ENCODE measurements at regions not wholly inside any gene's neighbourhood (a gene's known extent, or its start where the extent isn't known, plus 50 kb on each side); places are given as distances from the start of the nearest gene placed in this dataset.

GRCh38 chr4:149983931-149984330, 94.3 kb upstream of the DCLK2 start:
- no peaks in the 10 kb centered on the region for H3K36me3 Mint-ChIP-seq (ENCODE audit: low read depth)
- no peaks in the 10 kb centered on the region for H3K9me3 Mint-ChIP-seq
- DNase-seq: no peak
- H3K4me1 Mint-ChIP-seq: peaks cover 22% of the 10 kb centered on the region
- peaks cover 2% of the 10 kb centered on the region for H3K27me3 Mint-ChIP-seq
- intact Hi-C loops (cut with micrococcal nuclease): loop anchor here (10.0 kb wide), 1 partner anchor 91 kb away; the partner anchor contains the start of gene DCLK2
- H3K4me3 Mint-ChIP-seq: no peak overlapping the region
- H3K27ac Mint-ChIP-seq: no peak overlapping the region

DNA sequence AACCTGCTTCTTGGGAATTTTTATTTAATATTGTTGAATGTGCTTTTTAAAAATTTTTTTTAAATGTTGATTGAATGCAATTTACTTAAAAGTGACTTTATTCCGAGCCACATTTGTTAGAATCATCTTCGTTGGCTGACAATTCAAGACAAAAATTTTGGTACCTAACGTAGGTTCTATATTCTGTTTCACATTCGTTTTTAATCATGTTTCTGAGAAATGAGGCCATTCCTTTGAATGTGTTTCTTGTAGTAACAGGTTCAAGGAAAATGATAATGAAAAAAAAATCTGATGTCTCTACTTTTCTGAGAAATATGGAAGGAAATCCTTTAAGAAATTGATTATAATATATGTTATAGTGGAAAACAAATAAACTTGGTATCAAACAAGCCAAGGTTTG, 92.3 kb upstream of the DCLK2 start:
- intact Hi-C loops (cut with micrococcal nuclease): loop anchor here (10.0 kb wide), 1 partner anchor 89 kb away; the partner anchor contains the start of gene DCLK2
- no peaks in the 10 kb centered on the region for H3K27me3 Mint-ChIP-seq
- no peak overlapping the region for H3K4me3 Mint-ChIP-seq
- peaks cover 22% of the 10 kb centered on the region for H3K4me1 Mint-ChIP-seq
- peak overlapping the region; percentile 18 for H3K27ac Mint-ChIP-seq
- no peaks in the 10 kb centered on the region for H3K9me3 Mint-ChIP-seq
- H3K36me3 Mint-ChIP-seq (ENCODE audit: low read depth): no peaks in the 10 kb centered on the region
- DNase-seq: peak; percentile 40

GRCh38 chr4:149986917-149987316, 91.3 kb upstream of the DCLK2 start:
- Mint-ChIP-seq H3K27ac (no peak overlapping the region), H3K4me3 (no peak overlapping the region), H3K9me3 (no peaks in the 10 kb centered on the region), H3K4me1 (peaks cover 22% of the 10 kb centered on the region), H3K36me3 (ENCODE audit: low read depth) (no peaks in the 10 kb centered on the region), H3K27me3 (no peaks in the 10 kb centered on the region)
- peak; percentile 31 for DNase-seq
- intact Hi-C loops (cut with micrococcal nuclease): loop anchor here (10.0 kb wide), 1 partner anchor 88 kb away; the partner anchor contains the start of gene DCLK2

- Mint-ChIP-seq H3K36me3 (ENCODE audit: low read depth) (no peaks in the 10 kb centered on the region), H3K4me3 (no peak overlapping the region), H3K9me3 (no peaks in the 10 kb centered on the region), H3K27me3 (no peaks in the 10 kb centered on the region), H3K27ac (no peak overlapping the region), H3K4me1 (peaks cover 22% of the 10 kb centered on the region)
- DNase-seq: peak; percentile 51
- intact Hi-C loops (cut with micrococcal nuclease): loop anchor here (10.0 kb wide), 1 partner anchor 87 kb away; the partner anchor contains the start of gene DCLK2
Observed at GRCh38 chr4:149987330-149988086, 90.7 kb upstream of the DCLK2 start.

- intact Hi-C loops (cut with micrococcal nuclease): loop anchor here (10.0 kb wide), 1 partner anchor 87 kb away; the partner anchor contains the start of gene DCLK2
Observed at GRCh38 chr4:149988087-149988410, 90.2 kb upstream of the DCLK2 start.

DNA sequence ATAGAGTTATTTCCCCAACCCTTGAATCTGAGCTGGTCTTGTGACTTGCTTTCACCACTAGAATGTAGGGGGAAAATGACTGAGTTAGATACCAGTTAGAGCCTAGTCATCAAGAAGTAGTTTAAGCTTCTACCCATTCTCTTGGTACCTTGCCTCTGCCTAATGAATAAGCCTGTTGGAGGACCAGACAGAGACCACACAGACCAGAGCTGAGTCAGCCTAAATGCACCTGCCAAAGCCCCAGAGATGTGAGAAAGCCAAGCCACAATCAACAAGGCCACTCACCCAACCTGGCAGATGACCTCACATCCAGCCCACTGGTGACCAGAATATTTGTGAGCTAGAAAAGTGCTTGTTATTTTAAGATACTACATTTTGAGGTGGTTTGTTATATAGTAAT, 85.2 kb upstream of the DCLK2 start:
- no peak overlapping the region for H3K27ac Mint-ChIP-seq
- H3K27me3 Mint-ChIP-seq: no peaks in the 10 kb centered on the region
- DNase-seq: peak; percentile 46
- H3K9me3 Mint-ChIP-seq: no peaks in the 10 kb centered on the region
- H3K4me3 Mint-ChIP-seq: no peak overlapping the region
- no peaks in the 10 kb centered on the region for H3K36me3 Mint-ChIP-seq (ENCODE audit: low read depth)
- intact Hi-C loops (cut with micrococcal nuclease): no loop called here
- peaks cover 3% of the 10 kb centered on the region for H3K4me1 Mint-ChIP-seq

More at GRCh38 chr4:149988087-149988410, 90.2 kb upstream of the DCLK2 start:
- H3K9me3 Mint-ChIP-seq: no peaks in the 10 kb centered on the region
- H3K27ac Mint-ChIP-seq: no peak overlapping the region
- no peak overlapping the region for H3K4me3 Mint-ChIP-seq
- H3K27me3 Mint-ChIP-seq: no peaks in the 10 kb centered on the region
- H3K4me1 Mint-ChIP-seq: peaks cover 22% of the 10 kb centered on the region
- no peaks in the 10 kb centered on the region for H3K36me3 Mint-ChIP-seq (ENCODE audit: low read depth)
- no peak for DNase-seq

DNA sequence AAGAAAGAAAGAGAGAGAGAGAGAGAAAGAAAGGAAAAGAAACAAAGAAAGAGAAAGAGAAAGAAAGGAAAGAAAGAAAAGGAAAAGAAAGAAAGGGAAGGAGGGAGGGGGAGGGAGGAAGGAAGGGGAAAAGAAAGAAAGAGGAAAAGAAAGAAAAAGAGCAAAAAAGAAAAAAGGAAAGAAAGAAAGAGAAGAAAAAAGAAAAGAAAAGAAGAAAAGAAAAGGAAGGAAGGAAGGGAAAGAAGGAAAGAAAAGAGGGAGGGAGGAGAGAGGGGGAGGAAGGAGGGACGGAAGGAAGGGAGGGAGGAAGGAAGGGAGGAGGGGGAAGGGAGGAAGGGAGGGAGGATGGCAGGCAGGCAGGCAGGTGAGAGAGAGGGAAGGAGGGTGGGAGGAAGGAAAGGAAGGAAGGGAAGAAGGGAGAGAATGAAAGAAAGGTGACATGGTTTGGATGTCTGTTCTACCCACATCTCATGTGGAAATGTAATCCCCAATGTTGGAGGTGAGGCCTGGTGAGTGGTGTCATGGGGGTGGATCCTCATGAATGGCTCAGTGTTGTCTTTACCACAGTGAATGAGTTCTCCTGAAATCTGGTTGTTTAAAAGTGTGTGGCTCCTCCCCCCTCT, 83.0 kb upstream of the DCLK2 start:
- H3K27ac Mint-ChIP-seq: peak overlapping the region; percentile 38
- no peaks in the 10 kb centered on the region for H3K9me3 Mint-ChIP-seq
- intact Hi-C loops (cut with micrococcal nuclease): loop anchor here (5.0 kb wide), 1 partner anchor 247 kb away; no protein-coding TSS in a partner anchor
- no peak for DNase-seq
- H3K4me1 Mint-ChIP-seq: peaks cover 5% of the 10 kb centered on the region
- peaks cover 2% of the 10 kb centered on the region for H3K27me3 Mint-ChIP-seq
- H3K36me3 Mint-ChIP-seq (ENCODE audit: low read depth): no peaks in the 10 kb centered on the region
- no peak overlapping the region for H3K4me3 Mint-ChIP-seq

DNA sequence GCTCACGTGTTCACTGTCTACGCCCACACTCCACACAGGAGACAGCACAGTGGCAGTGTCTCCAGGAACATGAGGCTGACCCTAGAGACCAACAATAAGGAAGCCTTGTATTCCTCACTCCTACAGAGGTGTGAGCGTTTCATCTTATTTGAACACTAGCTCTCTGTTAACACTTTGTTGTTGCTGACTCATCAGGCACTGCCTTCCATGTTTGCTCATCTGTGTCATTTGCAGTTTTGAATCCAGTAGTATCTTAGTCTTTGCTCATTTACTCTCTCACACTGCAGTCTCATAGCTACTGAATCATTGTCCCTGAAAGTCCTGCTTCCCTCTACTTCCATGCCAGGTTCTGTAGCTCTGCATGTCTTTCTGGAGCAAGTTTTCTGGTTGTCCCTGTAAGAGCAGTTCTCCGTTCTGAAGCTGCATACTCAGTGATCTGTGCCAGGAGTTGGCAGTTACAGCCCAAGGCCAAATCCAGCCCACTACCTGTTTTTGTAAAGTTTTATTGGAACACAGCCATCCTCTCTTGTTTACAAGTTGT, 80.3 kb upstream of the DCLK2 start:
- DNase-seq: peak; percentile 49
- intact Hi-C loops (cut with micrococcal nuclease): loop anchor here (5.0 kb wide), 1 partner anchor 244 kb away; no protein-coding TSS in a partner anchor
- Mint-ChIP-seq H3K27me3 (peaks cover 5% of the 10 kb centered on the region), H3K4me3 (no peak overlapping the region), H3K9me3 (no peaks in the 10 kb centered on the region), H3K36me3 (ENCODE audit: low read depth) (no peaks in the 10 kb centered on the region), H3K4me1 (peaks cover 5% of the 10 kb centered on the region), H3K27ac (no peak overlapping the region)

DNA sequence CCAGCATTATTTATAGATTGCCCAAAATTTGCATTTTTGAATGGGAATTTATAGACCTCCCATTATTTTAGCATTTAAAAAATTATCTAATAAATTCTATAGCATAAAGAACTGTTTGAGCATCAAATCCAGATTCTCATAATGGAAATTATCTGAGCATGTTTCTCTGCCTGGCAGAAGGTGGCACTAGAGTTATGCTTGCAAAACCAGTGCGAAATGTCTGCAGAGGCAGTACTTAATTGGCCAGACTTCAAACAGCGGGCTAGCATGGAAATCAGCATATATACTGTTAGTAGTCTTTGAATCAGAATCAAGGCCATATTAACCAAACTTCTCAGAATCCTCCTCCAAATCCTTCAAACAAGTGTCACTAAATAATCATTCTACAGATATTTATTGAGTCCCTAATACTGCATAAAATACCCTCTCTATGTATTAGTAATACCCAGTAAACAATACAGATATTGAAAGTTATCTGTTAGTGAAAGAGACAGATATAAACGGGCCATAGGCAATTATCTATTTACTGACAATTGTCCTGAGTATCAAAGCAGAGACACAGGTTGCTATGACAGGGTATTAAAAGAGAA, 78.7 kb upstream of the DCLK2 start:
- Mint-ChIP-seq H3K4me3 (no peak overlapping the region), H3K36me3 (ENCODE audit: low read depth) (no peaks in the 10 kb centered on the region), H3K9me3 (no peaks in the 10 kb centered on the region), H3K4me1 (peaks cover 5% of the 10 kb centered on the region), H3K27ac (no peak overlapping the region), H3K27me3 (peaks cover 9% of the 10 kb centered on the region)
- intact Hi-C loops (cut with micrococcal nuclease): loop anchor here (5.0 kb wide), 2 partner anchors 243 to 868 kb away; no protein-coding TSS in a partner anchor
- peak; percentile 58 for DNase-seq

- Mint-ChIP-seq H3K27me3 (peaks cover 14% of the 10 kb centered on the region), H3K4me3 (no peak overlapping the region), H3K36me3 (ENCODE audit: low read depth) (no peaks in the 10 kb centered on the region), H3K27ac (no peak overlapping the region), H3K9me3 (no peaks in the 10 kb centered on the region), H3K4me1 (peaks cover 5% of the 10 kb centered on the region)
- intact Hi-C loops (cut with micrococcal nuclease): loop anchor here (5.0 kb wide), 1 partner anchor 865 kb away; no protein-coding TSS in a partner anchor
- DNase-seq: no peak
Observed at GRCh38 chr4:150001815-150002214, 76.4 kb upstream of the DCLK2 start.

DNA sequence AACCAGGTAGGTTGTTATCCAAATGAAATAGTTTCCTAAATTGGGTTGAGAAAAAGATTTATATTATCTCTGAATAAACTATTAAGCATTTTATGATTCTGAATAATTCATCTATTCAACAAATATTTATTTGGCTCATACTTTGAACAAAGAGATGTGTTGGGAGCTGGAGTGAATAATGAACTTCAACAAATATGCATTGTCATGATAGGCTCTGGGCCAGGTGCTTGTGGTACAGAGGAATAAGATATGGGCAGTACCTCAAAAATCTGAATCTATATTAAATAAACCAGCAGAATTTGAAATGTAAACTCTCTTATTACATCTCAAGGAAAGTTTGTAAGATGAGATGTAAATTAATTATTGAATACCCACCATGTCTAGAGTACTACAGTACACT, 75.7 kb upstream of the DCLK2 start:
- Mint-ChIP-seq H3K4me1 (peaks cover 5% of the 10 kb centered on the region), H3K9me3 (no peaks in the 10 kb centered on the region), H3K36me3 (ENCODE audit: low read depth) (no peaks in the 10 kb centered on the region), H3K4me3 (no peak overlapping the region), H3K27ac (no peak overlapping the region), H3K27me3 (peaks cover 14% of the 10 kb centered on the region)
- intact Hi-C loops (cut with micrococcal nuclease): loop anchor here (5.0 kb wide), 1 partner anchor 865 kb away; no protein-coding TSS in a partner anchor
- DNase-seq: no peak

DNA sequence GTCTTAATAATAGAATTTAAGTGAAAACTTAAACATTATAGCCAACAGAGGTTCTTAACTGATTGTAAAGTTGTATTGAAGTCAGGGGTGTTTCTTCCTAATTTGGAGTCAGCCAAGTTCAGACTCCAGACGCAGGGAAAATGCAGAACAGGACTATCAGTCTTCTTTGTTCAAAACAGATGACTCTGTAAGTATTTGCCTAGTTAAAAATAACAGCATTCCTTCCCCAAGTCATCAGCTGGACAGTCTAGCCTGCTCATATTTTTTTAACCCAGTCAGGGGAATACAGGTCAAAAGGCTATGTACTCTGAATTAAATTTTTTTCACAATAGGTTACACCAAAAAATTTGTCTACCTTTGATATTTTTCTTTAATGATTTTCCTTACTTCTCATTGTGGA, 73.8 kb upstream of the DCLK2 start:
- intact Hi-C loops (cut with micrococcal nuclease): loop anchor here (5.0 kb wide), 1 partner anchor 863 kb away; no protein-coding TSS in a partner anchor
- H3K9me3 Mint-ChIP-seq: no peaks in the 10 kb centered on the region
- H3K27me3 Mint-ChIP-seq: peaks cover 14% of the 10 kb centered on the region

DNA sequence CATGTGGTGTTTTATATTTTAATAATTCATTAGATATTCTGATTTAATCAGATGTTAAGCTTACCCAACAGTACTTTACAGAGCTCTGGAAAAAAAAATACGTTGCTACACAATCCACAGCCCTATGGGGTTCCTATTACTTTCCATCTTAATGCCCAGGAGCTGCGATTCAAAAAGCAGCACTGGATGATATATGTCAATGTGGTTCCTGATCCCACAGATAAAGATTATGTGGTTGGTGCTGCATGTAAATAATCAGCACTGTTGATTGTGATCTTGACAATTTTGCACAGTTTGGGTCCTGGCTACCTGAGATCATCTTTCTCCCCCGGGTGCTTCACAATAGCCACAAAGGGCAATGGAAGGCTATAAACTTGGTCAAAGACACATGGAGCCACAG, 72.7 kb upstream of the DCLK2 start:
- no peaks in the 10 kb centered on the region for H3K36me3 Mint-ChIP-seq (ENCODE audit: low read depth)
- peaks cover 12% of the 10 kb centered on the region for H3K27me3 Mint-ChIP-seq
- intact Hi-C loops (cut with micrococcal nuclease): no loop called here
- no peaks in the 10 kb centered on the region for H3K9me3 Mint-ChIP-seq
- no peak overlapping the region for H3K27ac Mint-ChIP-seq
- no peaks in the 10 kb centered on the region for H3K4me1 Mint-ChIP-seq
- DNase-seq: peak; percentile 45
- no peak overlapping the region for H3K4me3 Mint-ChIP-seq

More for the DNA sequence above, 73.8 kb upstream of the DCLK2 start:
- Mint-ChIP-seq H3K4me1 (no peaks in the 10 kb centered on the region), H3K36me3 (ENCODE audit: low read depth) (no peaks in the 10 kb centered on the region), H3K4me3 (no peak overlapping the region), H3K27ac (no peak overlapping the region)
- DNase-seq: peak; percentile 6
